Activated T-cell treated with anti-CD3 and anti-CD28 coated beads, Interleukin-2, amount 50 U/mL, for 4 hours (primary cell): ENCODE measurements at regions not wholly inside any gene's neighbourhood (a gene's known extent, or its start where the extent isn't known, plus 50 kb on each side); places are given as distances from the start of the nearest gene placed in this dataset.

ENCODE experiments used
- ATAC-seq, 2 donors: fragments of 200-7000 bp; cut with Tn5 transposase; one replicate each; pipeline ENCODE4 v1.10.0; 2021
- DNase-seq: peaks from one replicate; pipeline ENCODE4 v3.0.0-alpha.2; 2020
- H3K27me3 Mint-ChIP-seq: one replicate; pipeline ENCODE4 v1.8.0; 2021; ENCODE audit warnings: low read depth, mixed read lengths
- H3K36me3 Mint-ChIP-seq: one replicate; pipeline ENCODE4 v1.8.0; 2022; ENCODE audit warnings: mixed read lengths; ENCODE audit not compliant: insufficient read depth
- H3K4me1 Mint-ChIP-seq: one replicate; pipeline ENCODE4 v1.8.0; 2021; ENCODE audit warnings: low read depth, mixed read lengths
- H3K4me3 Mint-ChIP-seq: one replicate; pipeline ENCODE4 v1.8.0; 2021; ENCODE audit warnings: mild to moderate bottlenecking, moderate library complexity, mixed read lengths
- H3K9me3 Mint-ChIP-seq: one replicate; pipeline ENCODE4 v1.8.0; 2021; ENCODE audit warnings: mixed read lengths

GRCh38 chr2:14157816-14158215 lies 474.7 kb upstream of the LRATD1 start:
- H3K36me3 Mint-ChIP-seq, result no peaks in the 10 kb centered on the region

GRCh38 chr2:14180333-14180732 lies 452.2 kb upstream of the LRATD1 start:
- ATAC-seq (no peak), DNase-seq (no peak)
- Mint-ChIP-seq H3K27me3 (no peaks in the 10 kb centered on the region), H3K4me1 (no peaks in the 10 kb centered on the region), H3K4me3 (no peak overlapping the region), H3K9me3 (peaks cover 7% of the 10 kb centered on the region), H3K36me3 (no peaks in the 10 kb centered on the region)

More at GRCh38 chr2:14157816-14158215, 474.7 kb upstream of the LRATD1 start:
- ATAC-seq, result no peak
- H3K9me3 Mint-ChIP-seq, result no peaks in the 10 kb centered on the region
- H3K27me3 Mint-ChIP-seq, result no peaks in the 10 kb centered on the region
- DNase-seq, result no peak
- H3K4me1 Mint-ChIP-seq, result no peaks in the 10 kb centered on the region
- no peak overlapping the region for H3K4me3 Mint-ChIP-seq

DNA sequence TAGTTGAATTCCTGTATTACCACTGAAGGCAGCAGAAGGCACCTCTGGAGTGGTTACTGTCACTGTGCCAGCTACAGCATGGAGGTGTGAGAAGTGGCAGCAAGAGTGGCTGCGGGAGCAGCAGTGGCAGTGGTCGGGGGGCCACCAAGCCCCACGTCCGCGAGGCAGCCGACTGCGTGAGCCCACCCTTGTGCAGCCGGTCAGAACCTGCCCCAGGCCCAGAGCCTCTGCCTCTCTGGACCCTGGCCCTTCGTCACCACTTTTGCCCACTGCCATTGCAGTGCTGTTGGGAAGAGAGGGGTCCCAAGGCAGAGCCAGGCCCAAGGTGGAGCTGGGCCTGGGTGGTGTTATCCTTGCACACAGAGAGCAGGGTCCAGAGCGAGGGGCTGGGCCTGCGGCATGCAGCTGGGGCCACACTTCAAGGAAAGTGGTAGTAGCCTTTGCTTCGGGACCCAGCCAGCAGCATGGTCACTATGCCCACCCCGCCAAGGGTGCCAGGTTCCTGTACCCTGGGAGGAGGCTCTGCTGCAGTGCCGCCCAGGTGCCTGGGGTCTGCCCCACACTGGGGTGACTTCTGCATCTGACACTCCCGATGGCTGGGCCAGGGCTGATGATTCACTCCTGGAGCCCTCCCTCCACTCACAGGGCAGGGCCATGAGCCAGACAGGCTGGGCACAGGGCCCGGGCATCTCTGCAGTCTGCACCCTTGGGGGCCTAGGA lies 450.1 kb upstream of the LRATD1 start:
- Mint-ChIP-seq H3K36me3 (no peaks in the 10 kb centered on the region), H3K4me1 (no peaks in the 10 kb centered on the region), H3K4me3 (no peak overlapping the region), H3K27me3 (no peaks in the 10 kb centered on the region), H3K9me3 (peaks cover under 1% of the 10 kb centered on the region)
- no peak for ATAC-seq
- DNase-seq, result no peak

DNA sequence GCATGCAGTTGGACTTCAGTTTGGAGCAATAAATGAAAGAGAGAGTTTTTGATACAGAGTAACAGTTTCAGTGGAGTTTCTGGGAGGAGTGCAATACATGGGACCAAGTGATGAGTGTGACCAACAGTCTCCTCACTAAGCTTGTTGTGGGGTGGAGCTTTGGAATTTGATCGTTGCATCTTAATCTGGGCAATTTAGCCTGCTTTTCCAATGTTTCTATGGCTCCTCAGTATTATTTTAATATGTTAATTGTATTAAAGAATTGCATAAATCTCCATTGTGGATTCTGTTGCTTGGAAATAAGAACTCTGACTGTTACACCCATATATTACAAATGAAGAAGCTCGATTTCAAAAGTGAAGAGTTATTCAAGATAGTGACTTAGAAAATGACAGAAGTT lies 446.6 kb upstream of the LRATD1 start:
- no peak for DNase-seq
- Mint-ChIP-seq H3K4me1 (no peaks in the 10 kb centered on the region), H3K27me3 (no peaks in the 10 kb centered on the region), H3K36me3 (no peaks in the 10 kb centered on the region), H3K4me3 (no peak overlapping the region), H3K9me3 (no peaks in the 10 kb centered on the region)
- ATAC-seq, result no peak

- ATAC-seq (no peak), DNase-seq (no peak)
- Mint-ChIP-seq H3K4me1 (no peaks in the 10 kb centered on the region), H3K36me3 (no peaks in the 10 kb centered on the region), H3K4me3 (no peak overlapping the region), H3K27me3 (no peaks in the 10 kb centered on the region), H3K9me3 (peaks cover 2% of the 10 kb centered on the region)
Measured at GRCh38 chr2:14188446-14188845, 444.1 kb upstream of the LRATD1 start.

- no peak for DNase-seq
- Mint-ChIP-seq H3K4me3 (no peak overlapping the region), H3K27me3 (no peaks in the 10 kb centered on the region), H3K9me3 (peaks cover 5% of the 10 kb centered on the region), H3K4me1 (no peaks in the 10 kb centered on the region), H3K36me3 (no peaks in the 10 kb centered on the region)
- ATAC-seq, result no peak
Measured at GRCh38 chr2:14189929-14190328, 442.6 kb upstream of the LRATD1 start.

GRCh38 chr2:14194233-14194632 lies 438.3 kb upstream of the LRATD1 start:
- Mint-ChIP-seq H3K36me3 (no peaks in the 10 kb centered on the region), H3K27me3 (no peaks in the 10 kb centered on the region), H3K4me3 (no peak overlapping the region), H3K9me3 (peaks cover 5% of the 10 kb centered on the region), H3K4me1 (no peaks in the 10 kb centered on the region)
- no peak for DNase-seq
- no peak for ATAC-seq

DNA sequence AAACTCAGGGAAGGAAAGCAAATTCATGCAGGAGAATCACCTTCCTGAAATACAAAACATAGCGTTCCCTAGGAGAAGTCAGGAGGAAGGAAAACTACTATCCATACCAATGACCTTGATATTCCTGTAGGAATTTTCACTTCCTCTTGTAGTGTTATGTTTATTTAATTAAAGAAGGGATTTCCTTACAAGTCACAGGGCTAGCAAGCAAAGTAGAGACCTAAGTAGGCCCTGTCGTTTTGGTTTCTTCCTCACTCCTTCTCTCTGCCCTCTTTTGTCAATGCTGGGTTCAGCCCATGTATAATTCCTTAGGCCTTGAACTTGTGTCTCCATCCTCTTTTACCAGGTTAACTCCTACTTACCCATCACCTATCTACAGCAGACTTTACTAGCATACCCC lies 435.2 kb upstream of the LRATD1 start:
- H3K4me1 Mint-ChIP-seq, result no peaks in the 10 kb centered on the region

GRCh38 chr2:14199040-14199439 lies 433.5 kb upstream of the LRATD1 start:
- no peaks in the 10 kb centered on the region for H3K36me3 Mint-ChIP-seq
- H3K27me3 Mint-ChIP-seq, result no peaks in the 10 kb centered on the region
- no peaks in the 10 kb centered on the region for H3K4me1 Mint-ChIP-seq
- DNase-seq (no peak), ATAC-seq (no peak)
- H3K9me3 Mint-ChIP-seq, result peaks cover 4% of the 10 kb centered on the region
- H3K4me3 Mint-ChIP-seq, result no peak overlapping the region

More for the DNA sequence above, 435.2 kb upstream of the LRATD1 start:
- no peak overlapping the region for H3K4me3 Mint-ChIP-seq
- peaks cover 8% of the 10 kb centered on the region for H3K9me3 Mint-ChIP-seq
- H3K27me3 Mint-ChIP-seq, result no peaks in the 10 kb centered on the region
- H3K36me3 Mint-ChIP-seq, result no peaks in the 10 kb centered on the region
- DNase-seq, result no peak
- ATAC-seq, result no peak

DNA sequence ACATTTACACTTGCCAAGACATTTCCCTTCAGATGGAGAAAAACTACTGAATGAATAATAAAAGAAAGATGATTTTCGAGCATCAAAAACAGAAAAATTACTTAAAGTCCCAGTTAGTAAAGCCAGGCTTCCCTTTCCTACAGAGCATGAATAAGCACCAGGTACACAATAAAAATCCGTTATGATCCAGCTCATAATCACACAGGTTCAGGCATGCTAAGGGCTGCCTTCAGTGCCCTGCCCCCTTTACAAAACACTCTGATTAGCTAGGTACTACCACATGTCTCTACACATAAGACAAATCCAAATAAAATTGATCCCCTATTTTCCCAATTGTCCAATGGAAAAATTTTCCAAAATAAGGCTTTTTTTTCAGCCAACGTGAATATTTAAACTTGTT lies 413.2 kb upstream of the LRATD1 start:
- Mint-ChIP-seq H3K4me3 (no peak overlapping the region), H3K36me3 (no peaks in the 10 kb centered on the region), H3K4me1 (no peaks in the 10 kb centered on the region), H3K27me3 (no peaks in the 10 kb centered on the region), H3K9me3 (no peaks in the 10 kb centered on the region)
- DNase-seq (no peak), ATAC-seq (no peak)

DNA sequence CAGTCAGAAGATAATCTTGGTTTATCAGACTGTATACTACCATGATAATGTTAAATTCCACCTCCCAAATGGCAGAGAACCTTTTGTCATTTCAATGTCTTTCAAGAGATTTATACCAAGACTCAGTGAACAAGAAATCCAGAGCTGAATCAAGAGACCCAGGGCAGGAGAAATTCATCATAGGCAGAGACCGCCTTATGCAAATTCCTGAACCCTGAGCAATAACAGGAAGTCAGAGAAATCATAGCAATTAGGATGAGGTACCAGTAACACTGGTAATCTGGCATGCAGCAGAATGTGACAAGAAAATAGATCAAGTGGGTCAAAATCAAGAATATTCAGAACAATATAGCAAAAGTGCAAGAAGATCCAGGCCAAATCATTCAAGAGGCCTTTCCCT lies 412.4 kb upstream of the LRATD1 start:
- Mint-ChIP-seq H3K9me3 (no peaks in the 10 kb centered on the region), H3K27me3 (no peaks in the 10 kb centered on the region), H3K36me3 (no peaks in the 10 kb centered on the region), H3K4me3 (no peak overlapping the region), H3K4me1 (no peaks in the 10 kb centered on the region)
- DNase-seq (no peak), ATAC-seq (no peak)

DNA sequence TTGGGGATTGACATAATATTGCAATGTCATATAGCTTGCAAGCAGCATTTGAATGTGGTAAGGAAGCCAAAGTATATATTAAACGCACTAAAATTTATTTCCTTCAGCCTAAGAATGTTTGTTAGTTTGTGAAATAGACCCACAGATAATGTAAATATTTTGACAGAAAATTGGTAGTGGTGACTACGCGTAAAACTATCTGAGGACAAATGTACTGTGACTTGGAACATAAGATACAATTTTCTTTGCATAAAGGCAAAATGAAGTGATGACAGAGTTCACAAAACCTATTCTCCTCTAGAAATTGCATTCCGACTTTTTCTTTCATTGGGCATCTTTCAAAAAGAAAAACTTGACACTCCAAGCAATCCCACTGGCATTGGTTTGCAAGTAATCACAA lies 411.1 kb upstream of the LRATD1 start:
- ATAC-seq (no peak), DNase-seq (no peak)
- Mint-ChIP-seq H3K36me3 (no peaks in the 10 kb centered on the region), H3K4me3 (no peak overlapping the region), H3K4me1 (no peaks in the 10 kb centered on the region), H3K27me3 (no peaks in the 10 kb centered on the region), H3K9me3 (no peaks in the 10 kb centered on the region)

DNA sequence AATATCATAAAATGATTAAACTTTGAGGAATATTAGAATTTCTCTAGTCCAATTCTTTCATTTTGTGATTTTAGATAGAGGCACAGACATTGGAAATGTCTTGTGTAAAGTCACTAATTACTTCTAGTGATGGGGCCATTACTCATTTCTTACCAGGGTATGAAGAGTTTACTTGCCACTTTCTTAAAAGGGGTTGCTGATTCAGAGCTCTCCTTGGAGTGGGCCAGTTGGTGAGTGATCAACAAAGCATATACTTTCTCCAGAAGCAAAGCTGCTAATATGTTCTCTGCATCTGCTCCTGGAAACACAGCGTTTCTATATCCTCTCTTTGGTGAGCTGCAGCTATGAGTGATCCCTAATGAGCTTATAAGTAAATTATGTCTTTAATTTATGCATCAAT lies 408.9 kb upstream of the LRATD1 start:
- no peak for DNase-seq
- no peaks in the 10 kb centered on the region for H3K36me3 Mint-ChIP-seq
- no peaks in the 10 kb centered on the region for H3K27me3 Mint-ChIP-seq
- ATAC-seq, result no peak
- peaks cover 3% of the 10 kb centered on the region for H3K9me3 Mint-ChIP-seq
- no peaks in the 10 kb centered on the region for H3K4me1 Mint-ChIP-seq
- no peak overlapping the region for H3K4me3 Mint-ChIP-seq

DNA sequence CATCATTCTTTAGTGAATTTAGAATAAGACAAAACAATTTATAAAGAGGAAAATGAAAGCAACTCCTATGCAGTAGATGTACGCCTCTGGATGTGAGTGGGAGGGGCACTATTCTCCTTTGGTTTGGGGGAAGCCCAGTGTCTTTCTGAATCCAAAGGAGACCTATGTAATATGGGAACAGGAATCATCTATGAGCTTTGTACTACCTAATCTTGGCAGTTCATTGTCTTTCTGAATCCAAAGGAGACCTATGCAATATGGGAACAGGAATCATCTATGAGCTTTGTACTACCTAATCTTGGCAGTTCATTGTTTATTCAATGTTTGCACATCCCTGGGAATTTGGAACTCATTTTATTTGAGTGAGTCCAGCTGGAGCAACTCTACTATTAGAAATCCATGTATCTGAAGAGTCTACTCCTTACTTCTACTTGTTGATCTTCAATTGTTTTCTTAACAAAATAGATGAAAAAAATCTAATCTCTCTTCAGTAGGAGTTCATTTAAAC lies 401.1 kb upstream of the LRATD1 start:
- Mint-ChIP-seq H3K27me3 (no peaks in the 10 kb centered on the region), H3K36me3 (no peaks in the 10 kb centered on the region), H3K9me3 (peaks cover 4% of the 10 kb centered on the region), H3K4me1 (no peaks in the 10 kb centered on the region), H3K4me3 (no peak overlapping the region)
- DNase-seq (no peak), ATAC-seq (no peak)

DNA sequence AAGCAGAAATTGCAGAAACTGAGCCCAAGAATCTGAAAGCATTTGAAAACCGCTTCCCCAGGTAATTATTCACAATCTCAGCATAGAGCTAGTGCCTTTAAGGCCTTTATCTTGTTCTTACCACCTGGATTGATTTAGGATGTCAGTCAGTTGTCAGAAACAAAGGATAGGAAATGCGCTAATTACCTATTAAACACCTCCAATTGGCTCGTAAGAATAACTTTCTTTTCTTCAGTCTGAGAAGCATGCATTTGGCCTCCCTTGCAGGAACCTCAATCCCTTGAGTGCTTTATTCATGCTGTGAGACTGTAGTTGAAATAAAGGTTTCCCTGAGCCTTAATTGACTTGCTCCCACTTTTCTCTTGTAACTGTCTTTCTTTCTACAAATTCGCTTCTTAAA lies 400.3 kb upstream of the LRATD1 start:
- ATAC-seq (no peak), DNase-seq (no peak)
- no peaks in the 10 kb centered on the region for H3K36me3 Mint-ChIP-seq
- H3K4me1 Mint-ChIP-seq, result no peaks in the 10 kb centered on the region
- no peak overlapping the region for H3K4me3 Mint-ChIP-seq
- H3K27me3 Mint-ChIP-seq, result no peaks in the 10 kb centered on the region
- peaks cover 4% of the 10 kb centered on the region for H3K9me3 Mint-ChIP-seq
